H9 (cell line): ENCODE measurements at regions not wholly inside any gene's neighbourhood (a gene's known extent, or its start where the extent isn't known, plus 50 kb on each side); places are given as distances from the start of the nearest gene placed in this dataset.

Source experiments
- DNase-seq: peaks from one replicate; pipeline ENCODE4 v3.0.0-alpha.2; 2017
- H2AFZ ChIP-seq: one replicate; pipeline ENCODE4 v1.6.1; 2013; ENCODE audit warnings: mild to moderate bottlenecking, low read length, control low read depth, moderate library complexity
- H2AK5ac ChIP-seq: 2 replicates; pipeline ENCODE4 v1.6.1; 2013; ENCODE audit warnings: low read length, control low read depth, mixed read lengths; ENCODE audit not compliant: insufficient read length
- H2BK120ac ChIP-seq: one replicate; pipeline ENCODE4 v1.6.1; 2013; ENCODE audit warnings: low read depth, mild to moderate bottlenecking, low read length, control low read depth, inconsistent platforms; ENCODE audit not compliant: poor library complexity, severe bottlenecking
- H2BK12ac ChIP-seq: 2 replicates; pipeline ENCODE4 v1.6.1; 2013; ENCODE audit warnings: low read length, control low read depth, mixed read lengths, low read depth; ENCODE audit not compliant: insufficient read length
- H2BK15ac ChIP-seq: 2 replicates; pipeline ENCODE4 v1.6.1; 2013; ENCODE audit warnings: low read depth, low read length, control low read depth
- H2BK20ac ChIP-seq: one replicate; pipeline ENCODE4 v1.6.1; 2013; ENCODE audit warnings: low read depth, mild to moderate bottlenecking, low read length, control low read depth, inconsistent platforms; ENCODE audit not compliant: poor library complexity, severe bottlenecking
- H2BK5ac ChIP-seq: 2 replicates; pipeline ENCODE4 v1.6.1; 2013; ENCODE audit warnings: low read length, control low read depth, mixed read lengths; ENCODE audit not compliant: insufficient read length
- H3K14ac ChIP-seq: 2 replicates; pipeline ENCODE4 v1.6.1; 2013; ENCODE audit warnings: low read length, control low read depth; ENCODE audit not compliant: insufficient read depth
- H3K18ac ChIP-seq: 2 replicates; pipeline ENCODE4 v1.6.1; 2013; ENCODE audit warnings: low read depth, mild to moderate bottlenecking, mixed read lengths, low read length, control low read depth; ENCODE audit not compliant: insufficient read length
- H3K23ac ChIP-seq: 2 replicates; pipeline ENCODE4 v1.6.1; 2013; ENCODE audit warnings: low read length, control low read depth, mixed read lengths, low read depth; ENCODE audit not compliant: insufficient read length
- H3K23me2 ChIP-seq: 2 replicates; pipeline ENCODE4 v1.6.1; 2013; ENCODE audit warnings: low read depth, mild to moderate bottlenecking, mixed read lengths, low read length, control low read depth; ENCODE audit not compliant: insufficient read length, poor library complexity, severe bottlenecking
- H3K27ac ChIP-seq: 2 replicates; pipeline ENCODE4 v1.5.1; 2013; ENCODE audit warnings: low read length, control low read depth, mixed read lengths, low read depth; ENCODE audit not compliant: insufficient read length
- H3K27me3 ChIP-seq: 2 replicates; pipeline ENCODE4 v1.6.1; 2013; ENCODE audit warnings: low read length, control low read depth, inconsistent platforms; ENCODE audit not compliant: insufficient read depth
- H3K4ac ChIP-seq: 2 replicates; pipeline ENCODE4 v1.6.1; 2013; ENCODE audit warnings: low read depth, mild to moderate bottlenecking, control low read depth, inconsistent platforms, low read length, moderate library complexity
- H3K4me1 ChIP-seq: 2 replicates; pipeline ENCODE4 v1.6.1; 2013; ENCODE audit warnings: low read length, control low read depth, inconsistent platforms; ENCODE audit not compliant: insufficient read depth
- H3K4me2 ChIP-seq: 2 replicates; pipeline ENCODE4 v1.6.1; 2013; ENCODE audit warnings: low read length, control low read depth, mixed read lengths; ENCODE audit not compliant: insufficient read length, insufficient read depth
- H3K56ac ChIP-seq: 2 replicates; pipeline ENCODE4 v1.6.1; 2013; ENCODE audit warnings: low read depth, mild to moderate bottlenecking, mixed read lengths, low read length, control low read depth; ENCODE audit not compliant: insufficient read length
- H3K79me1 ChIP-seq: 2 replicates; pipeline ENCODE4 v1.6.1; 2013; ENCODE audit warnings: low read depth, mild to moderate bottlenecking, moderate library complexity, low read length, control low read depth, inconsistent platforms; ENCODE audit not compliant: insufficient read depth, poor library complexity, severe bottlenecking
- H3K79me2 ChIP-seq: 2 replicates; pipeline ENCODE4 v1.6.1; 2013; ENCODE audit warnings: low read length, control low read depth, inconsistent platforms; ENCODE audit not compliant: insufficient read depth
- H3K9ac ChIP-seq: 2 replicates; pipeline ENCODE4 v1.6.1; 2013; ENCODE audit warnings: low read length, control low read depth, mixed read lengths; ENCODE audit not compliant: insufficient read length; ENCODE audit errors: extremely low read depth
- H3K9me3 ChIP-seq: one replicate; pipeline ENCODE4 v1.6.1; 2013; ENCODE audit warnings: low read depth, low read length, inconsistent platforms; ENCODE audit not compliant: control insufficient read depth
- H3T11ph ChIP-seq: one replicate; pipeline ENCODE4 v1.6.1; 2013; ENCODE audit warnings: mild to moderate bottlenecking, low read length, control low read depth, inconsistent platforms
- H4K20me1 ChIP-seq: one replicate; pipeline ENCODE4 v1.6.1; 2013; ENCODE audit not compliant: control insufficient read depth, insufficient read length, insufficient read depth
- H4K5ac ChIP-seq: 2 replicates; pipeline ENCODE4 v1.6.1; 2013; ENCODE audit warnings: low read depth, mild to moderate bottlenecking, mixed read lengths, low read length, control low read depth; ENCODE audit not compliant: insufficient read length
- H4K8ac ChIP-seq: replicated peaks from 2 replicates; pipeline ENCODE4 v1.6.1; 2013; ENCODE audit warnings: low read length, control low read depth, mixed read lengths, low read depth; ENCODE audit not compliant: insufficient read length
- H4K91ac ChIP-seq: 2 replicates; pipeline ENCODE4 v1.6.1; 2013; ENCODE audit warnings: low read depth, mild to moderate bottlenecking, moderate library complexity, mixed read lengths, low read length, control low read depth; ENCODE audit not compliant: insufficient read length
- H3K27ac Mint-ChIP-seq, 3 experiments: 2 replicates in 2 of 3; 3 replicates in 1 of 3; pipeline ENCODE4 v1.8.0; 2020 to 2021; ENCODE audit warnings: mixed read lengths in 3 of 3, mild to moderate bottlenecking in 1 of 3, moderate library complexity in 1 of 3
- H3K27me3 Mint-ChIP-seq: 2 replicates; pipeline ENCODE4 v1.8.0; 2021; ENCODE audit warnings: low read depth, mild to moderate bottlenecking, moderate library complexity, mixed read lengths
- H3K36me3 Mint-ChIP-seq, 3 experiments: 2 replicates in 2 of 3; 3 replicates in 1 of 3; pipeline ENCODE4 v1.8.0; 2020 to 2021; ENCODE audit warnings: low read depth in 3 of 3, mixed read lengths in 3 of 3; ENCODE audit not compliant: insufficient read depth in 1 of 3
- H3K4me1 Mint-ChIP-seq, 2 experiments: 2 replicates each; pipeline ENCODE4 v1.8.0; 2020; ENCODE audit warnings: mixed read lengths in 2 of 2
- H3K4me3 Mint-ChIP-seq, 2 experiments: 2 replicates in 1 of 2; 3 replicates in 1 of 2; pipeline ENCODE4 v1.8.0; 2020 to 2021; ENCODE audit warnings: mild to moderate bottlenecking in 2 of 2, mixed read lengths in 2 of 2, moderate library complexity in 1 of 2
- H3K9me3 Mint-ChIP-seq, 2 experiments: 2 replicates in 1 of 2; 3 replicates in 1 of 2; pipeline ENCODE4 v1.8.0; 2020; ENCODE audit warnings: mild to moderate bottlenecking in 2 of 2, mixed read lengths in 2 of 2, moderate library complexity in 1 of 2
- WGBS: extraction: QIAGEN DNeasy Blood & Tissue Kit; methylation state at CpG from one replicate; pipeline ENCODE4 v1.1.7; 2013; ENCODE audit warnings: missing lambda C conversion rate, low lambda C conversion rate, mixed read lengths; ENCODE audit not compliant: insufficient read length; ENCODE audit errors: extremely low coverage; 5-methylcytosine and 5-hydroxymethylcytosine counted together
- TF ChIP-seq, protein P1 (sequence below): fragments of 200-600 bp; sonication (generic); conservative IDR thresholded peaks from 3 replicates; pipeline ENCODE4 v1.8.0; 2021; ENCODE audit warnings: antibody characterized with exemption, mild to moderate bottlenecking

DNA sequence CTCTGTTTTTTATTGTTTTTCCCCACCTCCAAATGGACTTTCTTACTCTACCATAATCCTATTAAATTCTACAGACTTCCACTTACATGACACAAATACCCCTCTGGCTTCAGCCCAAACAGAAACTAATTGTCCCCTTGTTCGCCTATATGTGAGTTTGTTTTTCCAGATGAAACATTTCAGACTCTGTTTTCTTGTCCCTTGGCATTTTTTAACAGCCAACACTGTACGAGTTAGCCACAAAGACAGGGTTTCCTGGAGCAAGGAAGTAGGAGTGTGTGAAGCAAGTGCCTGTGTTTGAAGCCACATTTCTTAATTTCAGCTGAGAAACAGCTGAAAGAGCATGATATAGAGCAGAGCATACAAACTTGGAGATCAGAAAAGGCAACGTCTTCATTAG lies 382.2 kb upstream of the CDH5 start:
- Histone ChIP-seq H3K4ac (no peak overlapping the region), H3K56ac (no peak overlapping the region), H3K14ac (no peak overlapping the region), H2BK120ac (no peak overlapping the region), H3T11ph (no peak overlapping the region), H3K23me2 (no peaks in the 10 kb centered on the region), H3K23ac (no peak overlapping the region), H4K91ac (no peak overlapping the region), H3K18ac (no peak overlapping the region), H3K79me2 (no peaks in the 10 kb centered on the region), H3K9me3 (no peaks in the 10 kb centered on the region), H2AFZ (no peak overlapping the region), H2BK20ac (no peak overlapping the region), H2BK12ac (no peak overlapping the region), H3K9ac (no peak overlapping the region), H3K27me3 (no peaks in the 10 kb centered on the region), H4K8ac (no peak overlapping the region), H3K27ac (no peak overlapping the region), H2AK5ac (no peak overlapping the region), H4K20me1 (no peaks in the 10 kb centered on the region), H2BK15ac (no peak overlapping the region), H3K4me1 (no peaks in the 10 kb centered on the region), H3K4me2 (no peak overlapping the region), H4K5ac (no peak overlapping the region), H3K79me1 (no peaks in the 10 kb centered on the region), H2BK5ac (no peak overlapping the region)
- no peak for DNase-seq
- no CpG with 5 or more reads among the region's 3 CpGs for WGBS
- Mint-ChIP-seq H3K27me3 (no peaks in the 10 kb centered on the region; the same call in 1 of the 2 replicates), H3K4me3 (no peak overlapping the region), H3K4me1 (peaks cover 0 to 4% of the 10 kb centered on the region in 2 experiments; a peak in 1 of 4 replicates), H3K9me3 (peaks cover 12 to 16% of the 10 kb centered on the region in 2 experiments; a peak in 4 of 5 replicates), H3K36me3 (peaks cover 0 to 14% (median 4%) of the 10 kb centered on the region in 3 experiments; a peak in 2 of 7 replicates), H3K27ac (no peak overlapping the region; a peak in 1 of 7 replicates)
- TF ChIP-seq, protein P1, sequence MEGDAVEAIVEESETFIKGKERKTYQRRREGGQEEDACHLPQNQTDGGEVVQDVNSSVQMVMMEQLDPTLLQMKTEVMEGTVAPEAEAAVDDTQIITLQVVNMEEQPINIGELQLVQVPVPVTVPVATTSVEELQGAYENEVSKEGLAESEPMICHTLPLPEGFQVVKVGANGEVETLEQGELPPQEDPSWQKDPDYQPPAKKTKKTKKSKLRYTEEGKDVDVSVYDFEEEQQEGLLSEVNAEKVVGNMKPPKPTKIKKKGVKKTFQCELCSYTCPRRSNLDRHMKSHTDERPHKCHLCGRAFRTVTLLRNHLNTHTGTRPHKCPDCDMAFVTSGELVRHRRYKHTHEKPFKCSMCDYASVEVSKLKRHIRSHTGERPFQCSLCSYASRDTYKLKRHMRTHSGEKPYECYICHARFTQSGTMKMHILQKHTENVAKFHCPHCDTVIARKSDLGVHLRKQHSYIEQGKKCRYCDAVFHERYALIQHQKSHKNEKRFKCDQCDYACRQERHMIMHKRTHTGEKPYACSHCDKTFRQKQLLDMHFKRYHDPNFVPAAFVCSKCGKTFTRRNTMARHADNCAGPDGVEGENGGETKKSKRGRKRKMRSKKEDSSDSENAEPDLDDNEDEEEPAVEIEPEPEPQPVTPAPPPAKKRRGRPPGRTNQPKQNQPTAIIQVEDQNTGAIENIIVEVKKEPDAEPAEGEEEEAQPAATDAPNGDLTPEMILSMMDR, result no peak
